RPMI8226 (cell line): ENCODE measurements at regions not wholly inside any gene's neighbourhood (a gene's known extent, or its start where the extent isn't known, plus 50 kb on each side); places are given as distances from the start of the nearest gene placed in this dataset.

Source experiments
- DNase-seq: peaks from one replicate; pipeline ENCODE4 v3.0.0-alpha.2; 2015

- DNase-seq, result no peak
Measured at GRCh38 chr12:30144777-30145683, 361.3 kb upstream of the TMTC1 start.

- no peak for DNase-seq
Measured at GRCh38 chr12:30142301-30142700, 358.6 kb upstream of the TMTC1 start.

DNA sequence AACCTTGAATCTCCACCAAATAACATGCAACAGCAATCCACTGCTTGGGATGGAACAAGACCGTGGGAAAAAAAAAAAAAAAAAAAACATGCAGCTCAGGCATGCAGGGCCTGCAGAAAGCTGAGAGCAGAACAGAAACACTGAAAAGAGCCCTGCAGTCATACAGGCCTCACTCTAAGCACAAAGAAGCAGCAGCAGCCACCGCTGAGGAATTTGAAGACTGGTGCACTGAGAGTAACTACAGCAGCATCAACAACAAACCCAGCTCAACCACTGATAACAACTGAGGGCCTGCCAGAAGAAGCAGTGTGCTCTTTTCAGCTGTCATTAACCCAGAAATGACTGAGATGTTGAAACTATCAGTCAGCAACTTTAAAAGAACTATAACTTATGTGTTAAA is 354.7 kb upstream of the TMTC1 start:
- DNase-seq, result no peak

DNA sequence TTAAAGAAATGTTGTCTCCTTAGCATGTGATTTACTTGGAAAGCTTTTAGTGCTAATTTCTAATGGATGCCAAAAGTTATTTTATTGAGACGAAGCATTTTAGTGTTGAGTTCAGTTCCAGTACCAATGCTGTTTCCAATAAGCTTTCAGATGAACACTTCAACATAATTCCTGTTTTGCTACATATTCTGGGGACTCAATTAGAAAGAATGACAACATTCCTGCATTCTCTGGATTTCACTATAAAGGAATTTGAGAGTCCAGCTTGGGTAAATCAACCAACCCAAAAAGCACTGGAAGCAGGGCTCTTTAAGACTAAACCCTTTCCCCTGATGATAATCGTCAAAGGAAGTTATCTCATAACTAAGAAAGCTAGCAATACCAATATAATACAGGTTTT is 353.0 kb upstream of the TMTC1 start:
- no peak for DNase-seq

DNA sequence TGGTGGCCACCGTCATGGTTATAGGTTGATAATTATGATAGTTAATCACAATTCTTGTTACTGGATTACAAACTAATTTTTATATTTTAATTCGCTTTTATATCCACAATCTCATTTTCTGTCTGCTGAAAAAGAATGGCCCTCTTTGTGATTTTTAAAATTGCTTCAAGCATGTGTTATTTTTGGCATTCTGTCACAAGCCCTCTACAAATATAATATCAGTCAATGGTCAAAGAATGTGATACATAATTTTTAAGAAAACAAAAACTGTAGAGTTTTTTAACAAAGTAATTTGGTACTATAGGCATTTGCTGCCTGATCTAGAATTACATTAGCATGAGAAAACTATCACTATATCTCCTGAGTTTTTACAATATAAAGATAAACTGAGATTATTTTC is 352.0 kb upstream of the TMTC1 start:
- no peak for DNase-seq

GRCh38 chr12:30134229-30134628 is 350.5 kb upstream of the TMTC1 start:
- peak; percentile 40 for DNase-seq

- DNase-seq, result no peak
Measured at GRCh38 chr12:30126944-30127343, 343.2 kb upstream of the TMTC1 start.

DNA sequence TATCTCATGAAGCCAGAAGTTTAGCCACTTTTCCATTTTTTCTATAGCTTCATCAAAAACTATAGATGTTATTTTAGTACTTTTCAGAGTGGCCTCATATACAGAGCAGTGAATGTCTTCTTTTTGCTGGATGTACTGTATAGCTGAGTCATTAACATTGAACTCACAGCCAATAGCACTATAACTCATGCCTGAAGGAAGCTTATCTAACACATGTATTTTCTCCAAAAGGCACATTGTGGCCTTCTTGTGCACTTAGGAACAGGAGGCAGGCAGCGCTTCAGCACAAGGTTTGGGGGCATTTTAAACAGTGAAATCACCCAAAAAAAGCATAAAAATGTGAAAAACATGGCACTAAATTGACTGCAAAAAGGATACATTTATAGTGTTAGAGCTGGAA is 336.8 kb upstream of the TMTC1 start:
- no peak for DNase-seq

GRCh38 chr12:30117483-30117882 is 333.7 kb upstream of the TMTC1 start:
- no peak for DNase-seq

GRCh38 chr12:30111719-30112118 is 328.0 kb upstream of the TMTC1 start:
- DNase-seq, result no peak

DNA sequence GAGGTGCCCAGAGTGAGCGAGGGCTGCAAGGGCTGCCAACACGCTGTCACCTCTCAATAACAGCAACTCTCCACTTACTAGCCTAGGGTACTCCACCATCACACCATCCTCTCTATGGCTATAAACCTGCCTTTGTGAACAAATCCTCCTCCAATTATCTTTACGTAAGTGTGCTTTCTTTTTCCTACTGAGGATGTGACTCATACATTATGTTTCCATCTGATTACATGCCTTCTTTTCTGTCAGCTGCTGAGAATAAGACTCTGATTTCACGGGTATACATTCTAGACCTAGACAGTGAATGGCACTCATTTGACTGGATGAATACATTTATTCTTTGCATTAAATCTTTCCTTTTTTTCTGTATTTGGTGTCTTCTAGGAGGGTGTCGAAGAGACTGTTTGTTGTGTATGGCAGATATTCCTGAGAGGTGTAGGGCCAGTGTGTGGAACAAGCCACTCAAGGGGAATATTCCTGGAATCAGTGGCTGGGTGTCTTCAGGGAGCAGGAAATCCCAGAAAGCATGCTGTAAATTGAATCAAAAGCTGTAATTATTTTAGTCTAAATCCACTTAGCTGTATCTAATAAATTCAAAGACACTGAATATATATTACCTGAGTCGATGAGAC is 327.3 kb upstream of the TMTC1 start:
- no peak for DNase-seq

DNA sequence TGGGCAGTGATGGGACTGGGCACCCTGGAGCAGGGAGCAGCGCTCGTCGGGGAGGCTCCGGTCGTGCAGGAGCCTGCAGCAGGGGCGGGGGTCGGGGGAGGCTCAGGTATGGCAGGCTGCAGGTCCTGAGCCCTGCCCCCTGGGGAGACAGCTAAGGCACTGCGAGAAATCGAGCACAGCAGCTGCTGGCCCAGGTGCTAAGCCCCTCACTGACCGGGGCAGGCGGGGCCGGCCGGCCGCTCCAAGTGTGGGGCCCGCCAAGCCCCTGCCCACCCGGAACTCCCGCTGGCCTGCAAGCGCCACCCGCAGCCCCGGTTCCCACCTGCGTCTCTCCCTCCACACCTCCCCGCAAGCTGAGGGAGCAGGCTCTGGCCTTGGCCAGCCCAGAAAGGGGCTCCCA is 326.8 kb upstream of the TMTC1 start:
- DNase-seq, result no peak

GRCh38 chr12:30108666-30109065 is 324.9 kb upstream of the TMTC1 start:
- DNase-seq, result no peak

GRCh38 chr12:30106204-30106965 is 322.6 kb upstream of the TMTC1 start:
- no peak for DNase-seq

- no peak for DNase-seq
Measured at GRCh38 chr12:30105505-30105904, 321.8 kb upstream of the TMTC1 start.

- no peak for DNase-seq
Measured at GRCh38 chr12:30104971-30105370, 321.2 kb upstream of the TMTC1 start.

DNA sequence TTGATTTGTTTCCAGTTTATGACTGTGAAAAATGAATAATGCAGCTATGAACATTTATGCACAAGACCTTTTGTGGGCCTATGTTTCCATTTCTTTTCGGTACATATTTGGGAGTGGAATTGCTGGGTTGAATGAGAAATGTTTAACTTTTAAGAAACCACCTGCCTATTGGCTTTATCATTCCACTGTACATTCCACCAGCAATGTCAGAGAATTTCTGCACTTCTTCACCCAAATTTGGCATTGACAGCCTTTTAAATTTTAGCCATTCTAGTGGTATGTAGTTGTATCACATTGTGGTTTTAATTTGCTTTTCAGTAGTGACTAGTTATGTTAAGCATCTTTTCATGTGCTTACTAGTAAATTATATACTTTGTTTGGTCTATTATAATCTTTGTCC is 317.0 kb upstream of the TMTC1 start:
- DNase-seq, result no peak

GRCh38 chr12:30098677-30099076 is 314.9 kb upstream of the TMTC1 start:
- DNase-seq, result no peak

DNA sequence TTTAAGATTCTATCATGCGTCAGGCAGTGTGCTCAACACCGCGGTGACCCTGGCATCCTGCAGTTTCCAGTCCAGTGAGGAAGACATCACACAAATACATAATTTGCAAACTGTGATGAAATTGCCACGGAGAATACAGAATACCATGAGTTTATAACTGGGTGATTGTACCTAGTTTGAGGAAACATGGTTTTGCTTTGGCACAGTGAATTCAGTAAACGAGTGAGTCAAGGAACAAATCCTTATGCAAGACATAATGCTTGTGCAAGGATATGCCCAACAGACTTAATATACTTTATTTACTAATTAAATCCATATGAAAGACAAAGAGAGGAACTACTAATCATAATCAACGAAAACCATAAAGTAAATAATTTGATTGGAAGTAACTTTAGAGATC is 311.8 kb upstream of the TMTC1 start:
- DNase-seq, result no peak

DNA sequence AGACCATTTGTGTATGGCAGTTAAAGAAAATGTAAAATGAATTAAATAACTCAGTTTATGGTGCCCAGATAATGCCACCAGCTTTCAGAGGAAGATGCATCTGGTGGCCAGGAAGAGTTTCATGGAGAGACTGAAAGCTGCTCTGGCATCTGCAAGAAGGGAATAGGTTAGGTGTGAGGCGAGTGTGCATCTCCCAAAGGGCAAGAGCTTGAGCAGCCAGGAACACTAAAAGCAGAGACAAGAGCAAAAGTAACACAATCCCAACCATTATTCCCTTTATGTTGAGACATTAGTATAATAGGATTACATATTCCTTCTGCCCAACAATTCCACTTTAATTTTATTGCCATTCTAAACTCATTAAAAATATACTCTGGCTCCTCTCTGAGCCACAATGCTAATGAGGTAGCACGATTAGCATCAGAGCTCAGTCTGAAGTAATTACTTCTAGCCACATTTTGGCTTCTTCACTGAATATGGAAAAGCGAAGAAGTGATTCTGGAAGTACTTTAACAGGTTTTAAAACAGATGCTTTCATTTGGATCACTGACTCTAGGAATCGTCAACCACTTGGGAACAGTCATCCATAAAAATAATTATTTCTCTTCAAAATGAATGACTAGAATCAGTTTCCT is 309.4 kb upstream of the TMTC1 start:
- no peak for DNase-seq

DNA sequence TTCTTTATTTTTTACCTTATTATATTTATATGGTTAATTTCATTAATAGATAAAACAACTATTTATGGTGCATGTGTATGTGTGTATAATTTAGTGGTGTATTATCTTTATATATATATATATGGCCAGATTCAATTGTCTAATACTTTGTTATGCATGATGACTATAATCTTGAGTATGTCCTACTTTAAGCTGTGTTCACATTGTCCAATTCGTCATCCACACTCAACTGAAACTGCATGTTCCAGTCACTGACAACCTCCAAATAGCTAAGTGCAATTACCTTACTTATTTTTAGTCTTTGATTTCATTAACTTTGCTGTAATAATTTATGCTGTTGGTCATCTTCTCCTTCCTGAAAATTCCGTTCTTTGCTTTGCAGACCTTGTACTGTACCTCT is 306.5 kb upstream of the TMTC1 start:
- no peak for DNase-seq

GRCh38 chr12:30088259-30088995 is 304.7 kb upstream of the TMTC1 start:
- no peak for DNase-seq

GRCh38 chr12:30082381-30082780 is 298.6 kb upstream of the TMTC1 start:
- DNase-seq, result no peak
